GM19240 (cell line): ENCODE measurements at regions not wholly inside any gene's neighbourhood (a gene's known extent, or its start where the extent isn't known, plus 50 kb on each side); places are given as distances from the start of the nearest gene placed in this dataset.

Experiments
- DNase-seq: peaks from one replicate; pipeline ENCODE4 v3.0.0; 2011; ENCODE audit warnings: low spot score; ENCODE audit not compliant: insufficient read length

- no peak for DNase-seq
Observed at GRCh38 chr1:30638811-30639210, 84.6 kb downstream of the MATN1 start.

- DNase-seq: no peak
Observed at GRCh38 chr1:30638086-30638485, 85.3 kb downstream of the MATN1 start.

GRCh38 chr1:30637183-30637980 lies 86.0 kb downstream of the MATN1 start:
- DNase-seq: no peak

GRCh38 chr1:30636621-30637020 lies 86.8 kb downstream of the MATN1 start:
- DNase-seq: no peak

GRCh38 chr1:30635391-30635975 lies 87.9 kb downstream of the MATN1 start:
- DNase-seq: no peak

- no peak for DNase-seq
Observed at GRCh38 chr1:30634507-30634906, 88.9 kb downstream of the MATN1 start.

- DNase-seq: no peak
Observed at GRCh38 chr1:30633294-30633693, 90.1 kb downstream of the MATN1 start.

- DNase-seq: no peak
Observed at GRCh38 chr1:30632481-30632880, 90.9 kb downstream of the MATN1 start.

GRCh38 chr1:30631700-30632099 lies 91.7 kb downstream of the MATN1 start:
- no peak for DNase-seq

- no peak for DNase-seq
Observed at GRCh38 chr1:30629501-30629900, 93.9 kb downstream of the MATN1 start.

GRCh38 chr1:30627994-30628393 lies 95.4 kb downstream of the MATN1 start:
- DNase-seq: no peak

GRCh38 chr1:30627206-30627605 lies 96.2 kb downstream of the MATN1 start:
- no peak for DNase-seq

GRCh38 chr1:30623431-30623830 lies 100.0 kb downstream of the MATN1 start:
- DNase-seq: no peak

- DNase-seq: no peak
Observed at GRCh38 chr1:30619619-30620018, 103.8 kb downstream of the MATN1 start.

- DNase-seq: no peak
Observed at GRCh38 chr1:30618335-30618747, 105.0 kb downstream of the MATN1 start.

GRCh38 chr1:30616759-30617158 lies 106.6 kb downstream of the MATN1 start:
- no peak for DNase-seq

- no peak for DNase-seq
Observed at GRCh38 chr1:30615816-30616590, 107.4 kb downstream of the MATN1 start.

- no peak for DNase-seq
Observed at GRCh38 chr1:30615076-30615795, 108.1 kb downstream of the MATN1 start.

- DNase-seq: no peak
Observed at GRCh38 chr1:30613188-30613587, 110.2 kb downstream of the MATN1 start.

- DNase-seq: no peak
Observed at GRCh38 chr1:30612536-30613065, 110.8 kb downstream of the MATN1 start.

GRCh38 chr1:30611741-30612309 lies 111.6 kb downstream of the MATN1 start:
- DNase-seq: no peak
